Fibroblast of peridontal ligament (primary cell): ENCODE measurements at regions not wholly inside any gene's neighbourhood (a gene's known extent, or its start where the extent isn't known, plus 50 kb on each side); places are given as distances from the start of the nearest gene placed in this dataset.
A peak's percentile ranks its signal among the peaks of the same experiment; 100 is the strongest.

Source experiments
- DNase-seq: peaks from one replicate; pipeline ENCODE4 v3.0.0-alpha.2; 2010; ENCODE audit errors: extremely low read depth

DNA sequence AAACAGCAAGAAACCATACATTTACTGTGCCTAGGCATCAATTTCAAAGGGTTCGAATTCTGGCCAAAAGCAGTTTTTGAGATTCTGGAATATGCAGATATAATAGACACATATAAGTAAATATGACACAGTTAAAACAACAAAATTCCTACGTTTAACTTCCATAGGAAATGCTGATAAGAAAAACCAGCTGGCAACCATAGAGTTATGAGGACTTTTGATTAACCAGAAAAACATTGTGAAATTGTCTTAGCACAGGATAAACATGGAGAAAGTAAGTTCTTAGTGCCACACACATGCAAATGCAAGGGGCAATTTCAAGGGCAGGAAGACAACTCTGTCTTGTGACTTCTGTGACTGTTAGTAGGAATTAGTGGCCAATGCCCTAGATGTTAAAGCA is 702.1 kb downstream of the TNS3 start:
- no peak for DNase-seq

GRCh38 chr7:46871516-46871915 is 710.4 kb downstream of the TNS3 start:
- no peak for DNase-seq

DNA sequence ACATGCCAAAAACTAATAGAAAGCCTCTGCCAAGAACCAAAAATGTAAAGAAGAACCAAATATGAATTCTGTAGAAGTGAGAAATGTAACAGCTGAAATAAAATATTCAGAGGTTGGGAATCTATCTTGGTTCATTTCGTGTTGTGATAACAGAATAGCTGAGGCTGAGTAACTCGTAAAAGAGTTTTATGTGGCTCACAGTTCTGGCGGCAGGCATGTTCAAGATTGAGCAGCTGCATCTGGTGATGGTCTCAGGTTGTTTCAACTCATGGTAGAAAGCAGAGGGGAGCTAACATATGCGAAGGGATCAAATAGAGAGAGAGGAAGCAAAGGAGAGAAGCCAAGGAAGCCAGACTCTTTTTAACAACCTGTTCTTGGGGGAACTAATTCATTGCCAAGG is 717.2 kb downstream of the TNS3 start:
- DNase-seq = no peak

GRCh38 chr7:46859963-46860475 is 721.9 kb downstream of the TNS3 start:
- peak; percentile 38 for DNase-seq

GRCh38 chr7:46855851-46856250 is 726.1 kb downstream of the TNS3 start:
- peak; percentile 35 for DNase-seq

GRCh38 chr7:46854958-46855473 is 726.9 kb downstream of the TNS3 start:
- peak; percentile 80 for DNase-seq

DNA sequence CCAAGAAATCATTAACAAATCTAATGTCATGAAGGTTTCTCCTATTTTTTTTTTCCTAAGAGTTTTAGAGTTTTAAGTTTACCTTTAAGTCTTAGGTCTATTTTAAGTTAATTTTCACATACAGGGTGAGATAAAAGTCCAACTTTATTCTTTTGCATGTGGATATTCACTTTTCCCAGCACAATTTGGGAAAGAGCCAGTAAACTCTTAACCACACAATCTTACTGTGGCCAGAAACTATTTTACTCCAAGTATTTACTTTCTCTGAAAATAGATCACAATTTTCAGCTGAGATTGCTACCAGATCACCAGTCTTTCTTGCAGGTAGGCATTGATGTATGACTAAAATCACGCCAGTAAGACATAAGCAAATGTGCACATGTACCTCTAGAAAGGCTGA is 728.5 kb downstream of the TNS3 start:
- DNase-seq = peak; percentile 82

- DNase-seq = no peak
Measured at GRCh38 chr7:46852795-46853194, 729.1 kb downstream of the TNS3 start.

DNA sequence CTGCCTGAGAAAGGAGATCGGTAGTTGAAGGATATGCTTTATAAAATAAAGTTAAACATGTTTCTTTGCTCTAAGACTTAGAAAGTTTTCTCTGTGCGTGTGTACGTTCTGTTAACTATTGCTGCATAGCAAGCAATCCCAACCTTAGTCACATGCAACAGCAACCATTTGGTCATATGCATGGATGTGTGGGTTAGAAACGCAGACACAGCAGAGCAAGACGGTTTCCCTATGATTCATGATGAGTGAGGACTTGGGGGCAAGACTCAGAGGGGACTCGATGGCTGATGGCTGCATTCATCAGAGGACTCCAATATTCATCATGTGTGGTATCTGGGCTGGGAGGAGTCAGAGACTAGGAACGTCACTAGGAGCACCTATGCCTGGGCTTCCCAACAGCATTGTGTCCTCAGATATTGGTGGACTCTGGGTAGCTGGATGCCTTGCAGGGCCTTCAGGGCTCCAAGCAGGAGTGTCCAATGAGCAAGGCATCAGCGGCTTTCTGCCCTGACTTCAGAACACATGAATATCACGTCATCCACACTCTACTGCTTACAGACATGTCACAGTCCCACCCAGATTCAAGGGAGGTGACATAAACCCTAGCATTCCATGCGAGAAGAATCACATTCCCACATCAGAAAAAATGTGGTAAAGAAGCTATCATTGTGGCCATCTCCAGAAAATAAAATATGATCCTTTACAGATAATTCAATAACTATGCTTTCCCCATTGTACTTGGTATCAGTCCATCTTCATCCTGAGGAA is 731.2 kb downstream of the TNS3 start:
- DNase-seq = peak; percentile 74

DNA sequence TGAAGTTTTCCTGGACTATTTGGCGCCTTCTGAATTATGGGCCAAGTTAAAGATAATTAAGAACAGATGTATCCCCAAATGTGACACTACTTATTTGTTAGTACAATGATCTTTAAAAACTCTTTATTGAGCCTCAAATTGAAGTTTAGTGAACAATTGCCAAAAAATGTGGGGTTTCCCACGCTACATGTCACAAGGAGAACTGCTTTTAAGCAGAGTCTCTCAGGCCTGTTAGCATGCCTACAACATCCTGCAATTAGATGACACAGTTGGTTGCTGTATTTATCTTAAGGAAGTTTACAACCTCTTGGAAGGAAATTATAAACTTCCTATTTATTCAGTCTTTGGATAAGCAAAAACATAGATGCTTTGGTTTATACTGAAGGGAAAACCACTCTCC is 733.0 kb downstream of the TNS3 start:
- peak; percentile 77 for DNase-seq

DNA sequence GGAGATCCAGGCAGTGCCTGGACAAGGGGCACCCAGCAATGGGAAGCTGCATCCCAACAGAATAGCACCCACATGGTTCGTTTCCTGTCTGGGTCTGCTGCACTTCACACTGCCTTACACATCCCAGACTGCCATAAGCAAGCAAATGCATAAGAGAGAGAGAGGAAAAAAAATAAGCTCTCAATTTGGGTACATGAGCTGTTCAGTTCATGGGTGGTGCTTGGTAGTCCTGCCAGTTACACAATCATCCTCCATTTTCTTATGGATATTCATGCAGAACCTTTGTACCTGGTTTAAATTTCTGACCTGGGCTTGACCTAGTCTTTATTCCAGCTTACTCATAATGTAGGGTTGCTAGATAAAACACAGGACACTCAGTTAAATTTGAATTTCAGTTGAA is 733.6 kb downstream of the TNS3 start:
- no peak for DNase-seq

- DNase-seq = no peak
Measured at GRCh38 chr7:46847126-46847525, 734.8 kb downstream of the TNS3 start.

GRCh38 chr7:46844486-46844885 is 737.4 kb downstream of the TNS3 start:
- DNase-seq = peak; percentile 33

GRCh38 chr7:46841248-46841647 is 740.7 kb downstream of the TNS3 start:
- no peak for DNase-seq

GRCh38 chr7:46839651-46840050 is 742.3 kb downstream of the TNS3 start:
- DNase-seq = peak; percentile 41

GRCh38 chr7:46838463-46838862 is 743.4 kb downstream of the TNS3 start:
- DNase-seq = no peak

DNA sequence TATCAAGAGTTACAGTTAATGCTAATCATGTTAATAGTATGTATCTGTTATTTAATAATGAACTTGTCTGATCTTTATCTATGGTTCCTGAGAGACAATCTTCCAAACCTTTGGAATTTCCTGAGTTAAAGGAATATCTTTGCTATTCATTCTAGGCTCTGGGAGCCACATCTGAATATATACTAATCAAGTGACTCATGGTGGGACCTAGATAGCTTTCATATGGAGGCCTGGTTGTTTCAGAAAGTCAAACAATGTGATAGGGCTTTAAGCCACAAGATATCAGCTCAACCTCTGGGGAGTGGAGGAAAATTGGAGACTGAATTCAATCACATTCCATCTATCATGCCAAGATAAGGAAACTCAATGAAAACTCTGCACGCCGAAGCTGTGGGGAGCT is 746.4 kb downstream of the TNS3 start:
- DNase-seq = peak; percentile 36

DNA sequence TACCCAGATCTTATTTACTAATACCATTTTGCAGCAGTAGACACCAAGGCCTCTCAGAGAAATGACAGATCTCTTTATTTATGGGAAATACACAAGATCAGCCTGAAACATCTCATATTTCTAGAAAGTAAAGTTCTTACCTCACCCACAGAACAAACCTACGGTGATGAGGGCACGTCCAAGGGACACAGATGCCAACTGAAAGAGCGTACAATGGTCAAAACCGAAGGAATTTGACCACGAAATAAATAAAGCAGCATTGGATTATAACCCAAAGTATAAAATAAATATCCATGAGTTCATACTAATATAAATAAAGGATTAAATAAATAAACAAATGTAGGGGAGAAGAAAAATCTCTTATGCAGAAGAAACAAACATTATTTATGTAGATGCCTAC is 747.0 kb downstream of the TNS3 start:
- DNase-seq = no peak

DNA sequence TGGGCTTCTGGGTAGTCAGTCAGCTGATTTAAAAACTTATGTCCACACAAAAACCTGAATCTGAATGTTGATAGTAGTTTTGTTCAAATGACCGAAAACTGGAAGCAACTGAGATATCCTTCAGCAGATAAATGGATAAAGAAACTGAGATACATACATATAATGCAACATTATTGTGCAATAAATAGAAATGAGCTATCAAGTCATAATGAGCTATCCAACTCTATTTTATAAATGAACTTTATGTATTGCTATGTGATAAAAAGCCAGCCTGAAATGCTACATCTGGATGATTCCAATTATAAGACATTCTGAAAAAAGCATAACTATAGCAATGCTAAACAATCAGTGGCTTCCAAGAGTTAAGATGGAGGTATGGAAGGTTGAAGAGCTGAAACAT is 748.7 kb downstream of the TNS3 start:
- DNase-seq = no peak

DNA sequence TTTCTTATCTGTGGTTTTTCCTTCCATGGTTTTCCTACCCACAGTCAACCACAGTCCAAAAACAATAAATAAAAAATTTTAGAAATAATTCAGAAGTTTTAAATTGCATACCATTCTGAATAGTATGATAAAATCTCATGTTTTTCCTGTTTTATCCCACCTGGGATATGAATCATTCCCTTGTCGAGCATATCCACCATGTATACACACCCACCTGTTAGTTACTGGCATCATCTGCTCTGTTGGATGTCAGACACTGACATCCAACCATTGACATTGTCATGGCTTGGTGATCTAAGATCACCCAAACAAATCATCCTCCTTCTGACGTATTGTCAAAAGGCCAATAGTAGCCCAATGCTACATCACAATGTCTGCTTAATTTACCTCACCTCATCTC is 749.8 kb downstream of the TNS3 start:
- no peak for DNase-seq

DNA sequence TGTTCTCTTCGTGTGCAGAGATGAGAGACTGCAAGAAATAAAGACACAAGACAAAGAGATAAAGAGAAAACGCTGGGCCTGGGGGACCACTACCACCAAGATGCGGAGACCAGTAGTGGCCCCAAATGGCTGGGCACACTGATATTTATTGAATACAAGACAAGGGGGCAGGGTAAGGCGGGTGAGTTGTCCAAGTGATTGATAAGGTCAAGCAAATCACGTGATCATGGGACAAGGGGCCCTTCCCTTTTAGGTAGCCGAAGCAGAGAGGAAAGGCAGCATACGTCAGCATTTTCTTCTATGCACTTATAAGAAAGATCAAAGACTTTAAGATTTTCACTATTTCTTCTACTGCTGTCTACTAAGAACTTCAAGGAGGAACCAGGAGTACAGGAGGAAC is 762.1 kb downstream of the TNS3 start:
- no peak for DNase-seq

GRCh38 chr7:46814516-46815250 is 767.2 kb downstream of the TNS3 start:
- DNase-seq = peak; percentile 10

GRCh38 chr7:46812101-46812675 is 769.7 kb downstream of the TNS3 start:
- peak; percentile 22 for DNase-seq
